Right lobe of liver (tissue), 6 donors: ENCODE measurements at regions not wholly inside any gene's neighbourhood (a gene's known extent, or its start where the extent isn't known, plus 50 kb on each side); places are given as distances from the start of the nearest gene placed in this dataset.
A peak's percentile ranks its signal among the peaks of the same experiment; 100 is the strongest.

Experiments
- ATAC-seq, 4 donors: fragments of 200-7000 bp; cut with Tn5 transposase; one replicate each; pipeline ENCODE4 v1.9.1; 2020; ENCODE audit warnings: mild to moderate bottlenecking in 4 of 4, moderate library complexity in 4 of 4
- DNase-seq, 3 donors: peaks; one replicate each; pipeline ENCODE4 v3.0.0-alpha.2; 2020
- H3K27ac ChIP-seq, 3 donors: fragments of 200-600 bp; one replicate each; pipeline ENCODE4 v1.8.0; 2022
- H3K27me3 ChIP-seq, 2 donors: fragments of 200-600 bp; one replicate each; pipeline ENCODE4 v1.8.0; 2022
- H3K36me3 ChIP-seq, 4 donors: fragments of 200-600 bp; sonication (generic) in 1 of 4; one replicate each; pipeline versions ENCODE4 v1.5.1 to v1.8.0; 2017 to 2022; ENCODE audit warnings: control low read depth in 1 of 4
- H3K4me1 ChIP-seq, 4 donors: fragments of 200-600 bp; sonication (generic) in 1 of 4; one replicate each; pipeline versions ENCODE4 v1.5.1 to v1.8.0; 2017 to 2022; ENCODE audit warnings: control low read depth in 1 of 4
- H3K4me3 ChIP-seq, 3 donors: fragments of 200-600 bp; one replicate each; pipeline ENCODE4 v1.8.0; 2022
- H3K9me3 ChIP-seq, 4 donors: fragments of 200-600 bp; sonication (generic) in 1 of 4; one replicate each; pipeline versions ENCODE4 v1.5.1 to v1.8.0; 2017 to 2022; ENCODE audit warnings: control low read depth in 1 of 4
- CTCF ChIP-seq, 4 donors: fragments of 200-600 bp in 3 of 4; fragments of 450-650 bp in 1 of 4; IDR thresholded peaks; one replicate each; pipeline versions ENCODE4 v1.5.1 to v1.8.0; 2016 to 2022; ENCODE audit warnings: antibody characterized with exemption in 4 of 4, mild to moderate bottlenecking in 2 of 4
- POLR2A ChIP-seq: fragments of 450-650 bp; IDR thresholded peaks from one replicate; pipeline ENCODE4 v1.6.1; 2017; ENCODE audit warnings: antibody characterized with exemption, mild to moderate bottlenecking
- WGBS: methylation state at CpG from one replicate; pipeline ENCODE4 v1.1.6; 2018; ENCODE audit warnings: low coverage, low lambda C conversion rate; ENCODE audit not compliant: insufficient coverage; ENCODE audit errors: missing lambda C conversion rate; 5-methylcytosine and 5-hydroxymethylcytosine counted together
- intact Hi-C, 2 donors: fragments of 100-400 bp; cut with DNase I; formaldehyde crosslinking; loops; one replicate each; pipeline versions ENCODE4 v1.11.2 to v1.14.1; 2022
- donor health status: DM: no; HTN: yes; CAD: no.
- donor health status: DM: no; HTN: no; CAD: no.
- donor health status: DM: no; HTN: no; CAD: no.
- donor health status: DM: no; HTN: yes; CAD: no.
- donor health status: DM: no; HTN: yes; CAD: no.

- DNase-seq: no peak
- no peaks in the 10 kb centered on the region for H3K9me3 ChIP-seq
- peak overlapping the region in 2 of 3 donors; percentile 16 to 29 for H3K27ac ChIP-seq
- H3K4me1 ChIP-seq: peaks cover 0 to 17% (median 7%) of the 10 kb centered on the region in 4 donors
- H3K4me3 ChIP-seq: no peak overlapping the region
- ATAC-seq: peak; percentile 54 to 84 (median 77)
- no peaks in the 10 kb centered on the region for H3K36me3 ChIP-seq
- intact Hi-C loops: no loop called here
- no peaks in the 10 kb centered on the region for H3K27me3 ChIP-seq
- 33% methylated on average over 1 of the region's 1 CpG for WGBS
- TF ChIP-seq POLR2A: no peak
- TF ChIP-seq CTCF (IDR thresholded peaks at IDR 0.05): no peak
Observed at GRCh38 chr6:18062733-18063132, 59.7 kb downstream of the NHLRC1 start.

GRCh38 chr6:18058429-18058828 lies 64.0 kb downstream of the NHLRC1 start:
- ATAC-seq (peak; percentile 62 to 71 (median 70)), DNase-seq (peak; percentile 38 to 52 (median 51))
- Histone ChIP-seq H3K9me3 (no peaks in the 10 kb centered on the region), H3K4me1 (peaks cover 0 to 33% (median 14%) of the 10 kb centered on the region in 4 donors), H3K27ac (peak overlapping the region in 2 of 3 donors; percentile 63 to 64), H3K27me3 (no peaks in the 10 kb centered on the region), H3K4me3 (no peak overlapping the region), H3K36me3 (no peaks in the 10 kb centered on the region)
- intact Hi-C loops: no loop called here
- TF ChIP-seq POLR2A (no peak), CTCF (IDR thresholded peaks at IDR 0.05) (no peak)
- WGBS: 20% methylated on average over 5 of the region's 5 CpGs

- no peak for TF ChIP-seq CTCF (IDR thresholded peaks at IDR 0.05)
- TF ChIP-seq POLR2A: no peak
- no peak for ATAC-seq
Observed at GRCh38 chr6:18055714-18056382, 66.6 kb downstream of the NHLRC1 start.

GRCh38 chr6:18055098-18055497 lies 67.4 kb downstream of the NHLRC1 start:
- H3K27me3 ChIP-seq: no peaks in the 10 kb centered on the region
- H3K27ac ChIP-seq: no peak overlapping the region
- H3K9me3 ChIP-seq: no peaks in the 10 kb centered on the region
- intact Hi-C loops: no loop called here
- TF ChIP-seq POLR2A (no peak), CTCF (IDR thresholded peaks at IDR 0.05) (no peak)
- DNase-seq: no peak
- no peaks in the 10 kb centered on the region for H3K36me3 ChIP-seq
- no peak overlapping the region for H3K4me3 ChIP-seq
- peaks cover 0 to 27% (median 10%) of the 10 kb centered on the region in 4 donors for H3K4me1 ChIP-seq
- no peak for ATAC-seq

More at GRCh38 chr6:18055714-18056382, 66.6 kb downstream of the NHLRC1 start:
- DNase-seq: no peak
- Histone ChIP-seq H3K9me3 (no peaks in the 10 kb centered on the region), H3K4me1 (peaks cover 0 to 27% (median 10%) of the 10 kb centered on the region in 4 donors), H3K27me3 (no peaks in the 10 kb centered on the region), H3K4me3 (no peak overlapping the region), H3K36me3 (no peaks in the 10 kb centered on the region), H3K27ac (peak overlapping the region in 2 of 3 donors; percentile 63 to 64)
- intact Hi-C loops: no loop called here
- 95% methylated on average over 3 of the region's 4 CpGs for WGBS
